ENCODE measurements at regions not wholly inside any gene's neighbourhood (a gene's known extent, or its start where the extent isn't known, plus 50 kb on each side); places are given as distances from the start of the nearest gene placed in this dataset.

GRCh38 chr17:77507111-77507885 lies 366.5 kb downstream of the SEC14L1 start:
- peak; percentile 62 for DNase-seq

- no peak for DNase-seq
Observed at GRCh38 chr17:77508047-77508715, 367.4 kb downstream of the SEC14L1 start.

- DNase-seq, result no peak
Observed at GRCh38 chr17:77509089-77509488, 368.3 kb downstream of the SEC14L1 start.

GRCh38 chr17:77509599-77509998 lies 368.8 kb downstream of the SEC14L1 start:
- no peak for DNase-seq

- DNase-seq, result no peak
Observed at GRCh38 chr17:77510133-77510796, 369.5 kb downstream of the SEC14L1 start.

- no peak for DNase-seq
Observed at GRCh38 chr17:77511514-77512061, 370.8 kb downstream of the SEC14L1 start.

- DNase-seq, result no peak
Observed at GRCh38 chr17:77512062-77512946, 371.5 kb downstream of the SEC14L1 start.

GRCh38 chr17:77513045-77513444 lies 372.3 kb downstream of the SEC14L1 start:
- no peak for DNase-seq

GRCh38 chr17:77515227-77515626 lies 374.5 kb downstream of the SEC14L1 start:
- DNase-seq, result no peak

GRCh38 chr17:77516902-77517301 lies 376.1 kb downstream of the SEC14L1 start:
- DNase-seq, result no peak

GRCh38 chr17:77521076-77521475 lies 380.3 kb downstream of the SEC14L1 start:
- no peak for DNase-seq

GRCh38 chr17:77523540-77523939 lies 382.8 kb downstream of the SEC14L1 start:
- DNase-seq, result no peak

GRCh38 chr17:77526259-77526711 lies 385.5 kb downstream of the SEC14L1 start:
- DNase-seq, result no peak

GRCh38 chr17:77526728-77527350 lies 386.1 kb downstream of the SEC14L1 start:
- DNase-seq, result peak; percentile 93

GRCh38 chr17:77527409-77527808 lies 386.6 kb downstream of the SEC14L1 start:
- peak; percentile 86 for DNase-seq

- peak; percentile 53 for DNase-seq
Observed at GRCh38 chr17:77527836-77528505, 387.2 kb downstream of the SEC14L1 start.

- peak; percentile 92 for DNase-seq
Observed at GRCh38 chr17:77528516-77529327, 388.0 kb downstream of the SEC14L1 start.

GRCh38 chr17:77529328-77529650 lies 388.5 kb downstream of the SEC14L1 start:
- DNase-seq, result no peak

- DNase-seq, result no peak
Observed at GRCh38 chr17:77530591-77530990, 389.8 kb downstream of the SEC14L1 start.

- DNase-seq, result no peak
Observed at GRCh38 chr17:77531002-77531401, 390.2 kb downstream of the SEC14L1 start.

GRCh38 chr17:77531641-77532040 lies 390.9 kb downstream of the SEC14L1 start:
- DNase-seq, result no peak

Data from NCI-H1694 (cell line).